ENCODE measurements at regions not wholly inside any gene's neighbourhood (a gene's known extent, or its start where the extent isn't known, plus 50 kb on each side); places are given as distances from the start of the nearest gene placed in this dataset.

GRCh38 chr4:38356686-38357085 is 307.3 kb upstream of the KLF3 start:
- TF ChIP-seq CTCF (IDR thresholded peaks at IDR 0.05) (no peak), POLR2A (IDR thresholded peaks at IDR 0.05) (no peak)

Measured in right lobe of liver (tissue), 4 donors.